ENCODE measurements at regions not wholly inside any gene's neighbourhood (a gene's known extent, or its start where the extent isn't known, plus 50 kb on each side); places are given as distances from the start of the nearest gene placed in this dataset.

- intact Hi-C loops (cut with micrococcal nuclease) = no loop called here
- Histone ChIP-seq H3K27ac (ENCODE audit: extremely low read depth, low read depth, low read length) (no peak overlapping the region), H3K36me3 (ENCODE audit: control insufficient read depth, insufficient read depth, low read length) (no peaks in the 10 kb centered on the region), H2AFZ (ENCODE audit: low read depth, low read length) (no peak overlapping the region), H3K9me3 (replicated peaks; ENCODE audit: control insufficient read depth, insufficient read depth, low read depth, low read length) (peaks cover 4% of the 10 kb centered on the region; the same call in 1 of the 2 replicates), H3K9me1 (ENCODE audit: control insufficient read depth, insufficient read depth, low read length) (no peaks in the 10 kb centered on the region), H4K20me1 (replicated peaks; ENCODE audit: control insufficient read depth, insufficient read depth, low read length) (no peaks in the 10 kb centered on the region), H3K4me2 (ENCODE audit: insufficient read depth, low read length) (no peak overlapping the region), H3K79me2 (ENCODE audit: control insufficient read depth, insufficient read depth, low read length) (no peaks in the 10 kb centered on the region), H3K4me1 (replicated peaks in 1 of 2; ENCODE audit: control insufficient read depth in 2 of 2, insufficient read depth in 2 of 2, low read length in 2 of 2) (no peaks in the 10 kb centered on the region), H3K4me3 (no peak overlapping the region), H3K27me3 (ENCODE audit: control insufficient read depth in 2 of 2, insufficient read depth in 2 of 2, low read length in 2 of 2) (no peaks in the 10 kb centered on the region), H3K9ac (ENCODE audit: insufficient read depth in 1 of 2, low read depth in 2 of 2, low read length in 2 of 2) (no peak overlapping the region)
- no peak for ATAC-seq
- FAIRE-seq = no peak
- ChIA-PET CTCF (ENCODE audit: low intra/inter-chr PET ratio) (no interaction called here), POLR2A (interaction anchor here (1.0 kb wide), 1 partner anchor 9 kb away, joined by 3 read pairs; no protein-coding TSS in a partner anchor)
- 3% methylated on average over 12 of the region's 12 CpGs for WGBS (ENCODE audit: insufficient coverage, low coverage, missing lambda C conversion rate)
- DNase-seq (ENCODE audit: extremely low read depth in 1 of 4, low spot score in 3 of 4) = no peak
- in situ Hi-C loops (cut with MboI) = no loop called here
- BruUV-seq (replicated peaks) = no TSS peak
- no peak for TF ChIP-seq ZBTB7A (IDR thresholded peaks at IDR 0.05; ENCODE audit: borderline replicate concordance, control insufficient read depth, low read depth, low read length)
- TF ChIP-seq ZNF280A (IDR thresholded peaks at IDR 0.05; ENCODE audit: low read depth, partially characterized antibody) = no peak
- no peak for TF ChIP-seq ATF4 (CRISPR knock-in tag; IDR thresholded peaks at IDR 0.05)
- no peak for TF ChIP-seq ZBTB8A (IDR thresholded peaks at IDR 0.05; ENCODE audit: partially characterized antibody)
- no peak for TF ChIP-seq KLF13 (tag; IDR thresholded peaks at IDR 0.05; ENCODE audit: borderline replicate concordance, low read depth)
- TF ChIP-seq ETV6 (IDR thresholded peaks at IDR 0.05; ENCODE audit: borderline replicate concordance in 1 of 2, low read depth in 2 of 2, low read length in 1 of 2) = no peak
- TF ChIP-seq ETV6 (CRISPR knock-in tag; IDR thresholded peaks at IDR 0.05; ENCODE audit: borderline replicate concordance) = no peak
- TF ChIP-seq HDAC2 (IDR thresholded peaks at IDR 0.05) = no peak
- no peak for TF ChIP-seq ZNF696 (CRISPR knock-in tag; conservative IDR thresholded peaks at IDR 0.05)
- TF ChIP-seq CHD4 (IDR thresholded peaks at IDR 0.05; ENCODE audit: insufficient read depth, insufficient replicate concordance, low read depth, low read length, poor library complexity, severe bottlenecking) = no peak
- no peak for TF ChIP-seq CHAMP1 (IDR thresholded peaks at IDR 0.05)
- no peak for TF ChIP-seq FOXA3 (CRISPR knock-in tag; conservative IDR thresholded peaks at IDR 0.05 in 1 of 2, IDR thresholded peaks at IDR 0.05 in 1 of 2)
- no peak for TF ChIP-seq HNRNPLL (IDR thresholded peaks at IDR 0.05; ENCODE audit: low read depth, low read length, poor library complexity, severe bottlenecking)
- no peak for TF ChIP-seq ELK3 (CRISPR knock-in tag; IDR thresholded peaks at IDR 0.05)
- no peak for TF ChIP-seq NR1H2 (CRISPR knock-in tag; IDR thresholded peaks at IDR 0.05)
- TF ChIP-seq DACH1 (IDR thresholded peaks at IDR 0.05; ENCODE audit: partially characterized antibody) = no peak
- TF ChIP-seq MTF1 (CRISPR knock-in tag; IDR thresholded peaks at IDR 0.05; ENCODE audit: borderline replicate concordance) = no peak
- no peak for TF ChIP-seq ZNF316 (IDR thresholded peaks at IDR 0.05)
These were observed 114.9 kb upstream of the FBXL7 start for GRCh38 chr5:15385037-15385436.

Data from K562 (cell line).